MM.1S (cell line): ENCODE measurements at regions not wholly inside any gene's neighbourhood (a gene's known extent, or its start where the extent isn't known, plus 50 kb on each side); places are given as distances from the start of the nearest gene placed in this dataset.
"Not testable (repeated sequence)": the region's sequence is repeated elsewhere in the genome, so short reads cannot be mapped to it uniquely, and the experiment has no call there.

Source experiments
- CTCF ChIP-seq: fragments of 300-600 bp; sonication (generic); IDR thresholded peaks from 2 replicates; pipeline ENCODE4 v1.5.1; 2016; ENCODE audit warnings: antibody characterized with exemption, low read length, mixed read lengths
- EZH2 ChIP-seq: fragments of 300-600 bp; sonication (generic); optimal IDR thresholded peaks from 2 replicates; pipeline ENCODE3; 2017; ENCODE audit warnings: low read depth, mild to moderate bottlenecking, antibody characterized with exemption, low read length, mixed read lengths

GRCh38 chr21:15317034-15317433 lies 252.2 kb upstream of the NRIP1 start:
- TF ChIP-seq EZH2, CTCF: not testable (repeated sequence)
